PC-9 (cell line): ENCODE measurements at regions not wholly inside any gene's neighbourhood (a gene's known extent, or its start where the extent isn't known, plus 50 kb on each side); places are given as distances from the start of the nearest gene placed in this dataset.

Experiments used
- BruUV-seq: library from RNA; stranded (reverse); fragments of 400-500 nt; replicated peaks from 2 replicates; lab custom pipeline; 2021; lab: Mats Ljungman, UMichigan
- CTCF ChIA-PET: fragments of 300-600 bp; sonication (Branson Sonifier 250); formaldehyde crosslinking; loops from one replicate; lab custom pipeline; 2022; ENCODE audit warnings: antibody characterized with exemption; lab: Charles Lee
- POLR2A ChIA-PET: fragments of 300-600 bp; sonication (Branson Sonifier 250); formaldehyde crosslinking; loops from one replicate; lab custom pipeline; 2022; ENCODE audit warnings: antibody characterized with exemption; ENCODE audit not compliant: unreplicated experiment; lab: Charles Lee
- DNase-seq, 2 experiments: peaks; one replicate each; pipeline versions ENCODE4 v3.0.0 to v3.0.0-alpha.2; 2015 to 2022; ENCODE audit warnings: mixed read lengths in 1 of 2
- H2AFZ ChIP-seq: fragments of 200-600 bp; sonication (generic); 2 replicates; pipeline ENCODE4 v1.8.1; 2017; ENCODE audit warnings: antibody characterized with exemption
- H3F3A ChIP-seq: fragments of 200-600 bp; sonication (generic); 2 replicates; pipeline ENCODE4 v1.8.1; 2017; ENCODE audit warnings: antibody characterized with exemption, mild to moderate bottlenecking, low read depth; ENCODE audit not compliant: insufficient read depth
- H3K27ac ChIP-seq: fragments of 200-600 bp; sonication (generic); 2 replicates; pipeline ENCODE4 v1.6.1; 2016; ENCODE audit warnings: mixed run types
- H3K27me3 ChIP-seq: fragments of 200-600 bp; sonication (generic); 2 replicates; pipeline ENCODE4 v1.6.1; 2016; ENCODE audit warnings: low read depth, mixed run types; ENCODE audit not compliant: insufficient read depth
- H3K36me3 ChIP-seq: fragments of 200-600 bp; sonication (generic); 2 replicates; pipeline ENCODE4 v1.6.1; 2016; ENCODE audit warnings: low read depth, mixed run types
- H3K4me1 ChIP-seq: fragments of 200-600 bp; sonication (generic); replicated peaks from 2 replicates; pipeline ENCODE4 v1.6.1; 2016; ENCODE audit warnings: mixed run types; ENCODE audit not compliant: insufficient read depth
- H3K4me2 ChIP-seq: fragments of 200-600 bp; sonication (generic); 2 replicates; pipeline ENCODE4 v1.6.1; 2017; ENCODE audit warnings: mixed run types
- H3K4me3 ChIP-seq: fragments of 200-600 bp; sonication (generic); 2 replicates; pipeline ENCODE4 v1.6.1; 2016; ENCODE audit warnings: mixed run types
- H3K79me2 ChIP-seq: fragments of 200-600 bp; sonication (generic); 2 replicates; pipeline ENCODE4 v1.6.1; 2017; ENCODE audit warnings: low read depth, mixed run types
- H3K9me2 ChIP-seq: fragments of 200-600 bp; sonication (generic); 2 replicates; pipeline ENCODE4 v1.8.1; 2017; ENCODE audit warnings: mild to moderate bottlenecking; ENCODE audit not compliant: insufficient read depth
- H3K9me3 ChIP-seq: fragments of 200-600 bp; sonication (generic); 2 replicates; pipeline ENCODE4 v1.8.1; 2016; ENCODE audit warnings: low read depth; ENCODE audit not compliant: insufficient read depth
- H4K20me1 ChIP-seq: fragments of 200-600 bp; sonication (generic); 2 replicates; pipeline ENCODE4 v1.8.1; 2017; ENCODE audit not compliant: insufficient read depth
- CTCF ChIP-seq: fragments of 200-600 bp; sonication (generic); conservative IDR thresholded peaks from 2 replicates; pipeline ENCODE4 v1.6.1; 2017; ENCODE audit warnings: mixed run types, antibody characterized with exemption, mild to moderate bottlenecking, moderate library complexity
- EZH2 ChIP-seq: fragments of 200-600 bp; sonication (generic); IDR thresholded peaks from 2 replicates; pipeline ENCODE4 v1.8.0; 2017; ENCODE audit warnings: antibody characterized with exemption, low read depth
- intact Hi-C: fragments of 100-400 bp; cut with micrococcal nuclease; formaldehyde crosslinking; loops from one replicate; pipeline ENCODE4 v1.10.0; 2022; ENCODE audit not compliant: unreplicated experiment

GRCh38 chr4:3382251-3382650, 59.5 kb upstream of the HGFAC start:
- H4K20me1 ChIP-seq: no peaks in the 10 kb centered on the region
- H3K9me2 ChIP-seq: no peaks in the 10 kb centered on the region
- 0 out of 2 replicates have a peak, but pooled peaks cover 3% of the 10 kb centered on the region for H3K9me3 ChIP-seq
- POLR2A ChIA-PET: no interaction called here
- H3K4me2 ChIP-seq: no peak overlapping the region
- intact Hi-C loops: no loop called here
- no peak overlapping the region for H3K4me3 ChIP-seq
- no peaks in the 10 kb centered on the region for H3F3A ChIP-seq
- CTCF ChIA-PET: no interaction called here
- H3K4me1 ChIP-seq: no peaks in the 10 kb centered on the region
- H3K36me3 ChIP-seq: no peaks in the 10 kb centered on the region
- BruUV-seq: no TSS peak
- no peak for TF ChIP-seq EZH2
- TF ChIP-seq CTCF: no peak
- no peak for DNase-seq
- H3K27me3 ChIP-seq: no peaks in the 10 kb centered on the region
- no peak overlapping the region for H2AFZ ChIP-seq
- no peak overlapping the region for H3K27ac ChIP-seq
- no peaks in the 10 kb centered on the region for H3K79me2 ChIP-seq

GRCh38 chr4:3384391-3384770, 57.4 kb upstream of the HGFAC start:
- H3K27ac ChIP-seq: no peak overlapping the region
- no peaks in the 10 kb centered on the region for H3K36me3 ChIP-seq
- H3K4me1 ChIP-seq: no peaks in the 10 kb centered on the region
- H3K4me2 ChIP-seq: no peak overlapping the region
- no peaks in the 10 kb centered on the region for H3K27me3 ChIP-seq
- DNase-seq: no peak
- intact Hi-C loops: no loop called here
- ChIA-PET CTCF (no interaction called here), POLR2A (no interaction called here)
- H3F3A ChIP-seq: no peaks in the 10 kb centered on the region
- TF ChIP-seq EZH2: no peak
- no TSS peak for BruUV-seq
- H2AFZ ChIP-seq: no peak overlapping the region
- no peaks in the 10 kb centered on the region for H3K79me2 ChIP-seq
- H3K9me3 ChIP-seq: 0 out of 2 replicates have a peak, but pooled peaks cover 3% of the 10 kb centered on the region
- H4K20me1 ChIP-seq: no peaks in the 10 kb centered on the region
- H3K4me3 ChIP-seq: no peak overlapping the region
- no peaks in the 10 kb centered on the region for H3K9me2 ChIP-seq

GRCh38 chr4:3384771-3385710, 56.7 kb upstream of the HGFAC start:
- no peak for DNase-seq
- intact Hi-C loops: loop anchor here (5.0 kb wide), 1 partner anchor 57 kb away; the partner anchor contains the start of gene HGFAC
- no peak for TF ChIP-seq CTCF
- TF ChIP-seq EZH2: no peak
- H3K27me3 ChIP-seq: no peaks in the 10 kb centered on the region
- ChIA-PET CTCF (no interaction called here), POLR2A (no interaction called here)
- no peak overlapping the region for H3K27ac ChIP-seq
- H3F3A ChIP-seq: no peaks in the 10 kb centered on the region
- H3K4me1 ChIP-seq: no peaks in the 10 kb centered on the region
- no peaks in the 10 kb centered on the region for H3K9me2 ChIP-seq
- no peak overlapping the region for H3K4me2 ChIP-seq
- 0 out of 2 replicates have a peak, but pooled peaks cover 3% of the 10 kb centered on the region for H3K9me3 ChIP-seq
- no peak overlapping the region for H2AFZ ChIP-seq
- no peaks in the 10 kb centered on the region for H4K20me1 ChIP-seq
- H3K4me3 ChIP-seq: no peak overlapping the region
- H3K36me3 ChIP-seq: no peaks in the 10 kb centered on the region
- no TSS peak for BruUV-seq
- no peaks in the 10 kb centered on the region for H3K79me2 ChIP-seq
